ENCODE measurements at regions not wholly inside any gene's neighbourhood (a gene's known extent, or its start where the extent isn't known, plus 50 kb on each side); places are given as distances from the start of the nearest gene placed in this dataset.

DNA sequence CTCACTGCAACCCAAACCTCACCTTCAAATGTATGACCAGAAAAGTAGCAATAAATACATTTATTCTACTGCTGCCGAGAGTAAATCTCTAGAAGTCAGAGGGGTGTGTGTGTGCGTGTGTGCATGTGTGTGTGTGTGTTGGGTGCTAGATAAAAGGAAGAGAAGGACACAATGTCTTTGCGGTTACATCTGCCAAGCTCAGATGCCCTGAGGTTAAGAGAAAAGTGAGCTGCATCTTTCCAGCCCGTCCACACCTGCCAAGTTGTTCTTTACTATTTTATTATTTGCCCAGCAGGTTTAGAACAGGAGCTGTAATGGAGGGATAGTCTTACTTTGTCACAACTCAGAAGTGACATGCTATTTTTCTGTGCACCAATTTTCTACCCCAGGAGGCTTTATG, 54.5 kb upstream of the ANKFN1 start:
- no peak for DNase-seq

DNA sequence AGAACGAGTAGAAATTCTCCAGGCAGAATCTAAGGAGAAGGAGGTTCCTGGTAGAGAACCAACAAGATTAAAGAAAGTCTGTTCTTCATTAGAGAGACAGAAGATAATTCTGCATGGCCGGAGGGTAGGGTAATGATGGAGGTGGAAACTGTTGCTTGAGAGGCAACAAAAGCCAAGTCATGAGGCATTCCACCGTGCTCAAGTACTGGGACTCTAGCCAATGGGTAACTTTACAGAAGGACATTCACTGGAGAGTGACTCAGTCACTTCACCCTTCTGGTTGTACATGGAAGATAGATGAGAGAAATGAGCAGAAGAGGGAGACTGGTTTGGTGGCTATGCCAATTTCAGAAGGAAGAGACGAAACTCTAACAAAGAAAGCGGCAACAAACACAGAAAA, 53.6 kb upstream of the ANKFN1 start:
- DNase-seq: no peak

Measured in hematopoietic multipotent progenitor cell treated with erythropoietin and hydrocortisone succinate and interleukin-3 and kit ligand, for 8 days (in vitro differentiated cells).